HCEC 1CT (cell line): ENCODE measurements at regions not wholly inside any gene's neighbourhood (a gene's known extent, or its start where the extent isn't known, plus 50 kb on each side); places are given as distances from the start of the nearest gene placed in this dataset.
"Not testable (repeated sequence)": the region's sequence is repeated elsewhere in the genome, so short reads cannot be mapped to it uniquely, and the experiment has no call there.

Experiments
- DNase-seq: peaks from one replicate; pipeline ENCODE4 v3.0.0-alpha.2; 2017

- DNase-seq: no peak
Measured at GRCh38 chr12:31906557-31907301, 52.5 kb upstream of the RESF1 start.

GRCh38 chr12:31903025-31903424 is 56.2 kb upstream of the RESF1 start:
- DNase-seq: no peak

GRCh38 chr12:31900271-31900670 is 58.9 kb upstream of the RESF1 start:
- no peak for DNase-seq

GRCh38 chr12:31899109-31899508 is 60.1 kb upstream of the RESF1 start:
- DNase-seq: no peak

GRCh38 chr12:31897781-31898503 is 61.3 kb upstream of the RESF1 start:
- no peak for DNase-seq

GRCh38 chr12:31897092-31897491 is 62.1 kb upstream of the RESF1 start:
- DNase-seq: not testable (repeated sequence)

- DNase-seq: no peak
Measured at GRCh38 chr12:31896514-31897039, 62.6 kb upstream of the RESF1 start.

GRCh38 chr12:31895449-31896150 is 63.6 kb upstream of the RESF1 start:
- DNase-seq: no peak

GRCh38 chr12:31890295-31891285 is 68.6 kb upstream of the RESF1 start:
- DNase-seq: no peak

GRCh38 chr12:31887109-31887811 is 72.0 kb upstream of the RESF1 start:
- DNase-seq: no peak

- not testable (repeated sequence) for DNase-seq
Measured at GRCh38 chr12:31882682-31883081, 76.5 kb upstream of the RESF1 start.

- DNase-seq: no peak
Measured at GRCh38 chr12:31880340-31880739, 78.9 kb upstream of the RESF1 start.

GRCh38 chr12:31877884-31878283 is 81.3 kb upstream of the RESF1 start:
- no peak for DNase-seq

- no peak for DNase-seq
Measured at GRCh38 chr12:31876568-31877424, 82.4 kb upstream of the RESF1 start.

GRCh38 chr12:31875609-31875964 is 83.6 kb upstream of the RESF1 start:
- DNase-seq: no peak

GRCh38 chr12:31874961-31875608 is 84.1 kb upstream of the RESF1 start:
- peak; percentile 18 for DNase-seq

GRCh38 chr12:31872831-31873604 is 86.2 kb upstream of the RESF1 start:
- DNase-seq: no peak

- DNase-seq: no peak
Measured at GRCh38 chr12:31869972-31870371, 89.2 kb upstream of the RESF1 start.

- DNase-seq: peak; percentile 3
Measured at GRCh38 chr12:31868965-31869364, 90.2 kb upstream of the RESF1 start.
